ENCODE measurements at regions not wholly inside any gene's neighbourhood (a gene's known extent, or its start where the extent isn't known, plus 50 kb on each side); places are given as distances from the start of the nearest gene placed in this dataset.
"Not testable (repeated sequence)": the region's sequence is repeated elsewhere in the genome, so short reads cannot be mapped to it uniquely, and the experiment has no call there.

GRCh38 chr4:154035341-154035740 lies 246.5 kb upstream of the SFRP2 start:
- in situ Hi-C loops (cut with HindIII; ENCODE audit: low sequenced_read_pairs) = no loop called here

- in situ Hi-C loops (cut with HindIII; ENCODE audit: low sequenced_read_pairs) = no loop called here
These were observed 245.0 kb upstream of the SFRP2 start for GRCh38 chr4:154033921-154034320.

GRCh38 chr4:154032914-154033313 lies 244.0 kb upstream of the SFRP2 start:
- in situ Hi-C loops (cut with HindIII; ENCODE audit: low sequenced_read_pairs) = no loop called here

GRCh38 chr4:154030746-154031145 lies 241.9 kb upstream of the SFRP2 start:
- in situ Hi-C loops (cut with HindIII; ENCODE audit: low sequenced_read_pairs) = no loop called here

GRCh38 chr4:154030152-154030551 lies 241.3 kb upstream of the SFRP2 start:
- in situ Hi-C loops (cut with HindIII; ENCODE audit: low sequenced_read_pairs) = no loop called here

- in situ Hi-C loops (cut with HindIII; ENCODE audit: low sequenced_read_pairs) = no loop called here
These were observed 240.3 kb upstream of the SFRP2 start for GRCh38 chr4:154029171-154029570.

GRCh38 chr4:154025110-154025509 lies 236.2 kb upstream of the SFRP2 start:
- in situ Hi-C loops (cut with HindIII; ENCODE audit: low sequenced_read_pairs) = no loop called here

GRCh38 chr4:154024097-154024694 lies 235.3 kb upstream of the SFRP2 start:
- in situ Hi-C loops (cut with HindIII; ENCODE audit: low sequenced_read_pairs) = no loop called here

- in situ Hi-C loops (cut with HindIII; ENCODE audit: low sequenced_read_pairs) = not testable (repeated sequence)
These were observed 234.8 kb upstream of the SFRP2 start for GRCh38 chr4:154023671-154024070.

- in situ Hi-C loops (cut with HindIII; ENCODE audit: low sequenced_read_pairs) = no loop called here
These were observed 230.9 kb upstream of the SFRP2 start for GRCh38 chr4:154019811-154020210.

GRCh38 chr4:154018659-154019058 lies 229.8 kb upstream of the SFRP2 start:
- in situ Hi-C loops (cut with HindIII; ENCODE audit: low sequenced_read_pairs) = no loop called here

GRCh38 chr4:154015578-154015977 lies 226.7 kb upstream of the SFRP2 start:
- in situ Hi-C loops (cut with HindIII; ENCODE audit: low sequenced_read_pairs) = no loop called here

- in situ Hi-C loops (cut with HindIII; ENCODE audit: low sequenced_read_pairs) = no loop called here
These were observed 225.8 kb upstream of the SFRP2 start for GRCh38 chr4:154014407-154015321.

- in situ Hi-C loops (cut with HindIII; ENCODE audit: low sequenced_read_pairs) = no loop called here
These were observed 224.7 kb upstream of the SFRP2 start for GRCh38 chr4:154013576-154013975.

- in situ Hi-C loops (cut with HindIII; ENCODE audit: low sequenced_read_pairs) = no loop called here
These were observed 221.5 kb upstream of the SFRP2 start for GRCh38 chr4:154010371-154010770.

GRCh38 chr4:154009788-154010187 lies 220.9 kb upstream of the SFRP2 start:
- in situ Hi-C loops (cut with HindIII; ENCODE audit: low sequenced_read_pairs) = no loop called here

- in situ Hi-C loops (cut with HindIII; ENCODE audit: low sequenced_read_pairs) = no loop called here
These were observed 220.3 kb upstream of the SFRP2 start for GRCh38 chr4:154009191-154009590.

- in situ Hi-C loops (cut with HindIII; ENCODE audit: low sequenced_read_pairs) = no loop called here
These were observed 216.3 kb upstream of the SFRP2 start for GRCh38 chr4:154005171-154005520.

- in situ Hi-C loops (cut with HindIII; ENCODE audit: low sequenced_read_pairs) = no loop called here
These were observed 215.8 kb upstream of the SFRP2 start for GRCh38 chr4:154004507-154005170.

- in situ Hi-C loops (cut with HindIII; ENCODE audit: low sequenced_read_pairs) = no loop called here
These were observed 215.1 kb upstream of the SFRP2 start for GRCh38 chr4:154004016-154004415.

- in situ Hi-C loops (cut with HindIII; ENCODE audit: low sequenced_read_pairs) = no loop called here
These were observed 214.5 kb upstream of the SFRP2 start for GRCh38 chr4:154003378-154003777.

- in situ Hi-C loops (cut with HindIII; ENCODE audit: low sequenced_read_pairs) = no loop called here
These were observed 212.3 kb upstream of the SFRP2 start for GRCh38 chr4:154001193-154001592.

All from DLD1 (cell line).